HCT116 (cell line): ENCODE measurements at regions not wholly inside any gene's neighbourhood (a gene's known extent, or its start where the extent isn't known, plus 50 kb on each side); places are given as distances from the start of the nearest gene placed in this dataset.

Source experiments
- ATAC-seq: fragments of 200-7000 bp; cut with Tn5 transposase; 2 replicates; pipeline ENCODE4 v1.9.1; 2020; ENCODE audit warnings: mild to moderate bottlenecking, moderate library complexity
- BruUV-seq: library from RNA; stranded (reverse); fragments of 400-500 nt; replicated peaks from 2 replicates; lab custom pipeline; 2021; lab: Mats Ljungman, UMichigan
- CTCF ChIA-PET: fragments of 300-600 bp; sonication (Branson Sonifier 250); formaldehyde crosslinking; loops from one replicate; lab custom pipeline; 2021; ENCODE audit warnings: antibody characterized with exemption; lab: Charles Lee
- POLR2A ChIA-PET: fragments of 300-600, 350-600 bp; sonication (Branson Sonifier 250); formaldehyde crosslinking; loops from one replicate; lab custom pipeline; 2021; ENCODE audit warnings: antibody characterized with exemption; lab: Charles Lee
- RAD21 ChIA-PET, 2 experiments: fragments of 300-600 bp; sonication (Branson Sonifier 250); formaldehyde crosslinking; loops; one replicate each; lab custom pipeline; 2023; ENCODE audit warnings: low total read pairs in 2 of 2; ENCODE audit not compliant: uncharacterized antibody in 2 of 2, unreplicated experiment in 2 of 2, low non-redundant PET in 1 of 2; lab: Charles Lee
- DNase-seq: peaks from one replicate; pipeline ENCODE4 v3.0.0-alpha.2; 2010; ENCODE audit warnings: low read depth, low spot score
- H2AFZ ChIP-seq: fragments of 200-600 bp; shearing (Covaris generic), sonication (generic); 2 replicates; pipeline ENCODE4 v1.6.1; 2017; ENCODE audit warnings: low read depth, mixed run types, mixed read lengths, antibody characterized with exemption, low read length; ENCODE audit not compliant: poor library complexity, severe bottlenecking
- H3K27ac ChIP-seq: 2 replicates; pipeline ENCODE4 v1.5.1; 2012; ENCODE audit warnings: low read depth, low read length
- H3K27me3 ChIP-seq: fragments of 200-600 bp; sonication (generic); 2 replicates; pipeline ENCODE4 v1.6.1; 2016; ENCODE audit warnings: mixed run types, low read length, mixed read lengths; ENCODE audit not compliant: insufficient read depth
- H3K36me3 ChIP-seq, 2 experiments: fragments of 200-500 bp in 1 of 2; fragments of 200-600 bp in 1 of 2; sonication (Bioruptor generic) in 1 of 2; sonication (generic) in 1 of 2; 2 replicates each; pipeline versions ENCODE4 v1.5.1 to v1.6.1; 2014 to 2016; ENCODE audit warnings: low read length in 2 of 2, inconsistent platforms in 1 of 2, mixed read lengths in 1 of 2, mixed run types in 1 of 2; ENCODE audit not compliant: insufficient read depth in 2 of 2, control insufficient read depth in 1 of 2
- H3K4me1 ChIP-seq, 2 experiments: fragments of 200-600 bp in 1 of 2; sonication (generic) in 1 of 2; 2 replicates each; pipeline versions ENCODE4 v1.5.1 to v1.6.1; 2012 to 2017; ENCODE audit warnings: low read length in 2 of 2, inconsistent platforms in 1 of 2, mild to moderate bottlenecking in 1 of 2, mixed read lengths in 1 of 2, mixed run types in 1 of 2, moderate library complexity in 1 of 2; ENCODE audit not compliant: insufficient read depth in 2 of 2, control insufficient read depth in 1 of 2
- H3K4me2 ChIP-seq: fragments of 200-600 bp; sonication (generic); 2 replicates; pipeline ENCODE4 v1.6.1; 2017; ENCODE audit warnings: mixed run types, low read length, mixed read lengths
- H3K4me3 ChIP-seq, 2 experiments: fragments of 200-600 bp in 1 of 2; sonication (generic) in 1 of 2; replicated peaks in 1 of 2; 2 replicates each; pipeline ENCODE4 v1.5.1; 2011 to 2016; ENCODE audit warnings: low read length in 2 of 2, control low read depth in 1 of 2, low read depth in 1 of 2, mild to moderate bottlenecking in 1 of 2, mixed read lengths in 1 of 2, mixed run types in 1 of 2
- H3K79me2 ChIP-seq: fragments of 200-600 bp; sonication (generic); 2 replicates; pipeline ENCODE4 v1.6.1; 2017; ENCODE audit warnings: mild to moderate bottlenecking, mixed run types, low read length, moderate library complexity, mixed read lengths; ENCODE audit not compliant: insufficient read depth
- H3K9ac ChIP-seq: fragments of 200-600 bp; sonication (generic); 2 replicates; pipeline ENCODE4 v1.6.1; 2016; ENCODE audit warnings: low read length, mixed read lengths
- H3K9me2 ChIP-seq: fragments of 200-600 bp; sonication (generic), shearing (Covaris generic); 2 replicates; pipeline ENCODE4 v1.6.1; 2017; ENCODE audit warnings: mixed run types, mild to moderate bottlenecking, moderate library complexity; ENCODE audit not compliant: insufficient read depth
- H3K9me3 ChIP-seq, 2 experiments: fragments of 200-500 bp in 1 of 2; fragments of 200-600 bp in 1 of 2; sonication (Bioruptor generic) in 1 of 2; sonication (generic) in 1 of 2; 2 replicates each; pipeline ENCODE4 v1.6.1; 2014 to 2017; ENCODE audit warnings: low read length in 2 of 2, mixed read lengths in 2 of 2, inconsistent platforms in 1 of 2, low read depth in 1 of 2, mild to moderate bottlenecking in 1 of 2, mixed run types in 1 of 2, moderate library complexity in 1 of 2; ENCODE audit not compliant: control insufficient read depth in 1 of 2, insufficient read depth in 1 of 2
- H4K20me1 ChIP-seq: fragments of 200-600 bp; sonication (generic), shearing (Covaris generic); 2 replicates; pipeline ENCODE4 v1.6.1; 2017; ENCODE audit warnings: mixed run types, mild to moderate bottlenecking, moderate library complexity; ENCODE audit not compliant: insufficient read depth
- ATF3 ChIP-seq: IDR thresholded peaks from 2 replicates; pipeline ENCODE4 v1.6.1; 2012
- EZH2 ChIP-seq: fragments of 200-600 bp; sonication (generic); IDR thresholded peaks from 2 replicates; pipeline ENCODE4 v1.6.1; 2017; ENCODE audit warnings: antibody characterized with exemption, mixed run types
- REST ChIP-seq: IDR thresholded peaks from 2 replicates; pipeline ENCODE4 v1.6.1; 2012; ENCODE audit warnings: low read depth
- SRF ChIP-seq: IDR thresholded peaks from 2 replicates; pipeline ENCODE4 v1.6.1; 2012; ENCODE audit warnings: low read depth
- ZBTB33 ChIP-seq: IDR thresholded peaks from 2 replicates; pipeline ENCODE4 v1.6.1; 2011; ENCODE audit warnings: mild to moderate bottlenecking, low read length, moderate library complexity; ENCODE audit not compliant: insufficient replicate concordance; ENCODE audit errors: extremely low read depth
- intact Hi-C: fragments of 100-400 bp; cut with micrococcal nuclease; formaldehyde crosslinking; loops from 2 replicates; pipeline ENCODE4 v1.10.0; 2022

GRCh38 chr12:131356485-131357184 is 354.3 kb upstream of the SFSWAP start:
- Histone ChIP-seq H3K9me2 (no peaks in the 10 kb centered on the region), H3K79me2 (no peaks in the 10 kb centered on the region), H3K27ac (no peak overlapping the region), H3K4me3 (no peak overlapping the region), H3K9ac (no peak overlapping the region)
- intact Hi-C loops, result no loop called here
- POLR2A ChIA-PET, result no interaction called here
- no peak for DNase-seq
- no peak for TF ChIP-seq EZH2
- no peak for TF ChIP-seq ATF3
- TF ChIP-seq REST, result no peak
- no peak for TF ChIP-seq SRF
- TF ChIP-seq ZBTB33, result no peak
- TF ChIP-seq, all 23 proteins: peak for 0
- Histone ChIP-seq H3K9me3 (0 out of 4 replicates have a peak, but pooled peaks cover 0 to 3% of the 10 kb centered on the region in 2 experiments), H3K27me3 (peaks cover 18% of the 10 kb centered on the region), H4K20me1 (no peaks in the 10 kb centered on the region), H3K36me3 (no peaks in the 10 kb centered on the region), H2AFZ (no peak overlapping the region), H3K4me1 (no peaks in the 10 kb centered on the region), H3K4me2 (no peak overlapping the region)
- no TSS peak for BruUV-seq
- ATAC-seq, result no peak
- RAD21 ChIA-PET, result no interaction called here
- CTCF ChIA-PET, result no interaction called here
